AG10803 (cell line): ENCODE measurements at regions not wholly inside any gene's neighbourhood (a gene's known extent, or its start where the extent isn't known, plus 50 kb on each side); places are given as distances from the start of the nearest gene placed in this dataset.

ENCODE experiments used
- DNase-seq: peaks from one replicate; pipeline ENCODE4 v3.0.0; 2010; ENCODE audit warnings: low read depth
- H3K4me3 ChIP-seq: 2 replicates; pipeline ENCODE4 v1.5.1; 2011; ENCODE audit warnings: mild to moderate bottlenecking, low read length, control low read depth
- TF ChIP-seq, protein P1 (sequence below): conservative IDR thresholded peaks from 2 replicates; pipeline ENCODE4 v1.5.1; 2011; ENCODE audit warnings: mild to moderate bottlenecking, low read length, control low read depth, inconsistent platforms

DNA sequence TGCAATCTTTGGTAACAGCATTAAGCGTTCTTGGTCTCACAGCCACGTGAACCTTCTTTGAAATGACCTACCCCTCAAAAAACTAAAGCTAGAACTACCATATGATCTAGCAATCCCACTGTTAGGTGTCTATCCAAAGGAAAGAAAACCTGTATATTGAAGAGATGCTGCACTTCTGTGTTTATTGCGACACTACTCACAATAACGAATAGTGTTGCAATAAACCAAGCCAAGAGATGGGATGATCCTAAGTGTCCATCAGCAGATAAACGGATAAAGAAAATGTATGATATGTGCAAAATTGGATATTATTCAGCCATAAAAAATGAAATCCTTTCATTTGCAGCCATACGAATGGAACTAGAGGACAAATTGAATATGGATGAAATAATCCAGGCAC is 637.9 kb downstream of the EFNB2 start:
- TF ChIP-seq, protein P1, sequence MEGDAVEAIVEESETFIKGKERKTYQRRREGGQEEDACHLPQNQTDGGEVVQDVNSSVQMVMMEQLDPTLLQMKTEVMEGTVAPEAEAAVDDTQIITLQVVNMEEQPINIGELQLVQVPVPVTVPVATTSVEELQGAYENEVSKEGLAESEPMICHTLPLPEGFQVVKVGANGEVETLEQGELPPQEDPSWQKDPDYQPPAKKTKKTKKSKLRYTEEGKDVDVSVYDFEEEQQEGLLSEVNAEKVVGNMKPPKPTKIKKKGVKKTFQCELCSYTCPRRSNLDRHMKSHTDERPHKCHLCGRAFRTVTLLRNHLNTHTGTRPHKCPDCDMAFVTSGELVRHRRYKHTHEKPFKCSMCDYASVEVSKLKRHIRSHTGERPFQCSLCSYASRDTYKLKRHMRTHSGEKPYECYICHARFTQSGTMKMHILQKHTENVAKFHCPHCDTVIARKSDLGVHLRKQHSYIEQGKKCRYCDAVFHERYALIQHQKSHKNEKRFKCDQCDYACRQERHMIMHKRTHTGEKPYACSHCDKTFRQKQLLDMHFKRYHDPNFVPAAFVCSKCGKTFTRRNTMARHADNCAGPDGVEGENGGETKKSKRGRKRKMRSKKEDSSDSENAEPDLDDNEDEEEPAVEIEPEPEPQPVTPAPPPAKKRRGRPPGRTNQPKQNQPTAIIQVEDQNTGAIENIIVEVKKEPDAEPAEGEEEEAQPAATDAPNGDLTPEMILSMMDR, result no peak
- no peak overlapping the region for H3K4me3 ChIP-seq
- no peak for DNase-seq

DNA sequence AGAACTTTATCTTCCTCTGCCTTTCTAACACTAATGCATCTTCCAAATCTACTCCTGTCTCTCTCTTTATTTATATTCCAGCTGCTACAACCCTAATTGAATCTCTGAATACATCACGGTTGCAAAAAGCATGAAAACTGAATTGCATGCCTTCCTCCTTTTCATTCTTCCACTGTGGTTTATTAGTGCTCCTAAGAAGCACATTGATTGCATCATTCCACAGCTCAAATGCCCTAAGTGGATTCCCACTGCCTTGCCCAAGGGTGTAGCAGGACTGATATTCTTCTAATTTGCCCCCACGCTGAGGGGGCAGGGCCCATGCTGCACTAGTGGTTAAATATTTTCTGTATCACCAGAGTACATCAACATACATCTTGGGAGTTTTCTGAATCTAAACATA is 640.8 kb downstream of the EFNB2 start:
- DNase-seq, result peak; percentile 5
- TF ChIP-seq, protein P1, result no peak
- no peak overlapping the region for H3K4me3 ChIP-seq

DNA sequence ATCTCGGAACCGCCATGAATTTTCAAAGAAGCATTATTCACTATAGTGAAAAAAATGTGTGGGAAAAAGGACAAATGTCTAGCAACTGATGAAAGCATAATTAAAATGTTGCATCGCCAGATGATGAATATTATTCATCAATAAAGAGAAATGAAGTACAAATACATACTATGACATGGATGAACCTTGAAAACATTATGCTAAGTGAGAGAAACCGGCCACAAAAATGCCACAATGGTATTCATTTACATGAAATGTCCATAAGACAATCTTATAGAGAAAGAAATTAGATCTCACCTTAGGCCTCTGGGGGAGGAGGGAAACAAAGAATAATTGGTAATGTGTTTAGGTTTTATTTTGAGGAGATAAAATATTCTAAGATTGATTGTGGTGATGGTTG is 645.0 kb downstream of the EFNB2 start:
- no peak overlapping the region for H3K4me3 ChIP-seq
- TF ChIP-seq, protein P1, result no peak

DNA sequence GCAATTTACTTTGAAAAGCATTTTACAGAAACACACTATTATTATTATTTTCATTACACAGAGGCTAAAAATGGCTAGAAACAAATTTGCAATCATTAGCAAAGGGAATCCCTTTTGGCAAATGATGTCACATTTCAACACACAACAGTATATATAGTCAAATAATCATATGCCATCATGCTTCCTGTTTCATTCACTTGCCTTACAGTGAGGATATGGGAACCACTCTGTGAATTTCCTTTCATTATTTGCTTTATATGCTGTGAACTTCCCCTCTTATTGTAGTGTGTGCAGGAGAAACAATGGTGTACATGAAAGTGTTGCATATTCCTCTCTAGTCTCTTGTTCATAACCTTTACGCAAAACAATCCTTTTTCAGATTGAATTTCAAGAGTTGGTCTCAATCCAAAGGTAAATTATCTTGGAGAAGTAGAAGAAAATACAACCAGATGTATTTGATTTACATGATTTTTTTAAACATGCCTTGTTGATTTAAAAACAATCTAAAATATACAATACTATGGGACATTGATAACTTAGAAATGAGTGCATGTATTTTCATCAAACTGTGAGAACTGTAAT is 657.3 kb downstream of the EFNB2 start:
- DNase-seq, result no peak
- TF ChIP-seq, protein P1, result no peak

More for the DNA sequence above, 645.0 kb downstream of the EFNB2 start:
- DNase-seq, result no peak

DNA sequence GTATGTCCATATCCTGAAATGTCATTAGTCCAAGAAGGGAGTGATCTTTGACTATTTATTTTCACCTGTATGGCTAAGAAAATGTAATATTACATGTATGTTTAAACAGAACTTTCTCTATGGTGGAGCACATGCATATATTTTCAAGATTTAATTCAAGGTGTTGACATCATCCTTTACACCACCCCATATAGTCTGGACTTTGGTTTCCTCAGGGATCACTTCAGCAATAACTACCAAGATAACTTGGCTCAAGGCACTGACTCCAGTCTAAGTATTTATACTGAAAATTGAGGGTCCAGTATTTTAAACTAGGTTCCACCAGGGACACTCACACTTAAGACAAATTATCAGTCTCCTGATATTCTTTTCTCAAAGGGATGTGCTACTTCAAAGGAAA is 660.6 kb downstream of the EFNB2 start:
- DNase-seq, result no peak
- TF ChIP-seq, protein P1, result no peak
- H3K4me3 ChIP-seq, result no peak overlapping the region

More for the DNA sequence above, 657.3 kb downstream of the EFNB2 start:
- H3K4me3 ChIP-seq, result no peak overlapping the region

DNA sequence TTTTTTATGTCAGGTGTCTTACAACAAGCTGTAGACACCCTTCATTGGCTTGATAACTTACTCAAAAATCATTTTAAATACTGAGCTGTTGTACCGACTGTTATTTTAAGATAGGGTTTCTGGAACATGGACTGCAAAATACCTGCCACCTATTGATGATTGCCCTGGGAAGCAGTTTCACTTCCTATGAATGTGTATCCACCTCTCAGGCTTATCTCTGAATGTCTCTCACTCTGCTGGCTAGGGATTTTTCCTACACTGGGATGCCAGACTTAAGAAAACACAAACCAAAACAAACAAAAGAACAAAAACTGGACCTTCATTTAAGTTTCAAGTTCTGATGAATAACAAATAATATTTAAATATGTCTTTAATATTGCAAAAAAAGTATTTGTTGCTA is 663.7 kb downstream of the EFNB2 start:
- no peak overlapping the region for H3K4me3 ChIP-seq
- no peak for DNase-seq
- TF ChIP-seq, protein P1, result no peak

DNA sequence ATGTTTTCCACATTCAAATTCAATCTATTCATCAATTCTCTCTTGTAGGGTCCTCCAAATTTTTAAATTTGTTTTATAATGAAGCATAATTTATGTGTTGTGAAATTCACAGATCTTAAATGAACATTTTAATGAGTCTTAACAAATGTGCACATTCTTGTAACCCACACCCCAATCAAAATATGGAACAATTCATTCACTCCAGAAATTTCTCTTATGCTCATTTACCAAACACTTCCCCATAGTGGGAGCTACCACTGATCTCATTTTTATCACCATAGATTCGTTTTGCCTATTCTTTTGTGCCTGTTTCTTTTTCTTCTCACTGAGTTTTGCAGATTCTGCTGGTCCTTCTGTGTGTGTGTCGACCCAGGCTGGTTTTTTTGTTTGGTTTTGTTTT is 664.1 kb downstream of the EFNB2 start:
- no peak overlapping the region for H3K4me3 ChIP-seq
- TF ChIP-seq, protein P1, result no peak
- DNase-seq, result no peak
